ENCODE measurements at regions not wholly inside any gene's neighbourhood (a gene's known extent, or its start where the extent isn't known, plus 50 kb on each side); places are given as distances from the start of the nearest gene placed in this dataset.

DNA sequence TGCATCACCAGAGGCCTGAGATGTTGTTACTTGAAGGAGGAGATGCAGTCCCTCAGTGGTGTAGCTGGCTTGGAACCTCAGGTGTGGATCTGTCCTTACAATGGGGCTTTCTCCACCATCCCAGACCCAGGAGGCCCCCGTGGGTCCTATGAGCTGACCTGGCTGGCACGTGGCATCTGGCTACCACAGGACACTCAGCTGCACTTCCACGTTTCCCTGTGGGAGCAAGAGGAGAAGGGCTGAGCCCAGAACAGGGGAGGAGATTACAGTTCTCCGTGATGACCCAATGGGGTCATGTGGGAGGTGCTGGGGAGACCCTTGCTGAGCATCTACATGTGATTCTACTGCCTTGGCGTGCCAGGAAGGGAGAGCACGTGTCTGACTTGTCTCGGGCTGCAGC, 1448.4 kb downstream of the TBC1D22A start:
- H3K4me1 Mint-ChIP-seq (ENCODE audit: low read depth) = no peaks in the 10 kb centered on the region
- peaks cover 25% of the 10 kb centered on the region; the same call in 1 of the 2 replicates for H3K36me3 Mint-ChIP-seq (ENCODE audit: low read depth)

GRCh38 chr22:48210198-48210580, 1447.7 kb downstream of the TBC1D22A start:
- H3K4me3 Mint-ChIP-seq = no peak overlapping the region

More for the DNA sequence above, 1448.4 kb downstream of the TBC1D22A start:
- no peaks in the 10 kb centered on the region for H3K27me3 Mint-ChIP-seq (ENCODE audit: insufficient read depth)
- no peak overlapping the region for H3K4me3 Mint-ChIP-seq
- no peak overlapping the region for H3K27ac Mint-ChIP-seq
- DNase-seq = no peak
- no peak for TF ChIP-seq CTCF (IDR thresholded peaks at IDR 0.05)
- peaks cover 48% of the 10 kb centered on the region for H3K9me3 Mint-ChIP-seq

DNA sequence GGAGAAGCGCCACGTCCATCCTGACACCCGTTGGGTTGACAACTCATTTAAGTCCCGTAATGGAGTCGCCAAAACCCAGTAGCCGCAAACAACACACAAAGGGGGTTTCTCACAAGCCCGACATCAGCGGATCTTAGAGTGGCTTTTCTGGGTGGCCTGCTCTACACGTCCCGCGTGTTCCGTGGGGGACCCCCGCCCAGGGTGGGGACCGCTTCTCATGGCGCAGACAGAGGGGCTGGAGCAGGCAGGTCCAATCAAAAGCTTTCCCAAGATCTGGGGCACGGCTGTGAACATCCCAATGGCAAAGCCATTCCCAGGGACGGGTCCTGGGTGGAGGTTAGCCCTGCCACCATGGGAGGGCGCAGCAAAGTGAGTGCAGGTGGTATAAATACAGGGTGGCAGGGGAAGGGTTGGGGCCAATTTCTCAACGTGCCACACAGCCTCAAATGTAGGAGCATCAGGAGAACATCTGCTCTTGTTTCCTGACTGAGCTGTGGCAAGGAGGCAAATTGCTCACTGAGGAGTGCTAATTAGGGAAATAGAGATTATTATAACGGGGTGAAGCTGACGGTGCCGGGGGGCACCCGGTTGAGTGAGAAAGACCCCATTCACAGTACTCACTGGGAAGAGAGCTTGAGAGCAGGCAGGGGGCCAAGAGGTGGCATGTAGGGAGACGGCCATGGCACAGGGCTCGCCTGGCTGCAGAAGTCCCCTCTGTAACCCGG, 1447.2 kb downstream of the TBC1D22A start:
- peaks cover 29% of the 10 kb centered on the region; the same call in 1 of the 2 replicates for H3K36me3 Mint-ChIP-seq (ENCODE audit: low read depth)
- DNase-seq = no peak
- H3K27me3 Mint-ChIP-seq (ENCODE audit: insufficient read depth) = no peaks in the 10 kb centered on the region
- no peaks in the 10 kb centered on the region for H3K4me1 Mint-ChIP-seq (ENCODE audit: low read depth)
- no peak overlapping the region for H3K4me3 Mint-ChIP-seq
- peaks cover 60% of the 10 kb centered on the region for H3K9me3 Mint-ChIP-seq
- H3K27ac Mint-ChIP-seq = no peak overlapping the region
- no peak for TF ChIP-seq CTCF (IDR thresholded peaks at IDR 0.05)

More at GRCh38 chr22:48210198-48210580, 1447.7 kb downstream of the TBC1D22A start:
- H3K9me3 Mint-ChIP-seq = peaks cover 54% of the 10 kb centered on the region
- no peak for TF ChIP-seq CTCF (IDR thresholded peaks at IDR 0.05)
- peaks cover 28% of the 10 kb centered on the region; the same call in 1 of the 2 replicates for H3K36me3 Mint-ChIP-seq (ENCODE audit: low read depth)
- DNase-seq = no peak
- H3K4me1 Mint-ChIP-seq (ENCODE audit: low read depth) = no peaks in the 10 kb centered on the region
- no peak overlapping the region for H3K27ac Mint-ChIP-seq
- no peaks in the 10 kb centered on the region for H3K27me3 Mint-ChIP-seq (ENCODE audit: insufficient read depth)

GRCh38 chr22:48208894-48209293, 1446.4 kb downstream of the TBC1D22A start:
- no peaks in the 10 kb centered on the region for H3K4me1 Mint-ChIP-seq (ENCODE audit: low read depth)
- H3K4me3 Mint-ChIP-seq = no peak overlapping the region
- peaks cover 24% of the 10 kb centered on the region; the same call in 1 of the 2 replicates for H3K36me3 Mint-ChIP-seq (ENCODE audit: low read depth)
- H3K27me3 Mint-ChIP-seq (ENCODE audit: insufficient read depth) = no peaks in the 10 kb centered on the region
- no peak overlapping the region for H3K27ac Mint-ChIP-seq
- no peak for DNase-seq
- TF ChIP-seq CTCF (IDR thresholded peaks at IDR 0.05) = no peak
- peaks cover 65% of the 10 kb centered on the region for H3K9me3 Mint-ChIP-seq

GRCh38 chr22:48207919-48208535, 1445.6 kb downstream of the TBC1D22A start:
- no peak overlapping the region for H3K4me3 Mint-ChIP-seq
- no peaks in the 10 kb centered on the region for H3K27me3 Mint-ChIP-seq (ENCODE audit: insufficient read depth)
- peaks cover 65% of the 10 kb centered on the region for H3K9me3 Mint-ChIP-seq
- H3K27ac Mint-ChIP-seq = no peak overlapping the region
- H3K4me1 Mint-ChIP-seq (ENCODE audit: low read depth) = no peaks in the 10 kb centered on the region
- H3K36me3 Mint-ChIP-seq (ENCODE audit: low read depth) = peaks cover 24% of the 10 kb centered on the region; the same call in 1 of the 2 replicates
- no peak for TF ChIP-seq CTCF (IDR thresholded peaks at IDR 0.05)
- DNase-seq = no peak
